ENCODE measurements at regions not wholly inside any gene's neighbourhood (a gene's known extent, or its start where the extent isn't known, plus 50 kb on each side); places are given as distances from the start of the nearest gene placed in this dataset.
"Not testable (repeated sequence)": the region's sequence is repeated elsewhere in the genome, so short reads cannot be mapped to it uniquely, and the experiment has no call there.

GRCh38 chr16:29136916-29137315, 152.1 kb downstream of the LAT start:
- H3K27me3 Mint-ChIP-seq (ENCODE audit: low read depth in 3 of 3); H3K9me3 ChIP-seq (replicated peaks in 1 of 2; ENCODE audit: control insufficient read depth in 1 of 2, insufficient read depth in 1 of 2, low read length in 2 of 2); intact Hi-C loops (cut with micrococcal nuclease); H4K20me1 ChIP-seq (ENCODE audit: insufficient read depth, low read length); H3K4me3 Mint-ChIP-seq; H3K27me3 ChIP-seq (ENCODE audit: control insufficient read depth in 2 of 2, insufficient read depth in 2 of 2, low read length in 2 of 2); H3K27ac ChIP-seq (ENCODE audit: low read depth in 1 of 2, low read length in 2 of 2); H3K4me3 ChIP-seq (replicated peaks in 1 of 3; ENCODE audit: low read depth in 2 of 3, low read length in 3 of 3); H3K9me3 Mint-ChIP-seq; H3K79me2 ChIP-seq (ENCODE audit: insufficient read depth, low read length); H3K4me1 Mint-ChIP-seq; H2AFZ ChIP-seq (ENCODE audit: insufficient read depth, low read depth, low read length, poor library complexity, severe bottlenecking); H3K4me1 ChIP-seq (ENCODE audit: control insufficient read depth in 1 of 2, insufficient read depth in 2 of 2, low read length in 2 of 2); H3K9ac ChIP-seq (ENCODE audit: insufficient read depth, low read length, poor library complexity, severe bottlenecking); H3K4me2 ChIP-seq (replicated peaks; ENCODE audit: extremely low read depth, low read length, poor library complexity, severe bottlenecking): not testable (repeated sequence)
- DNase-seq, result peak in 1 of 3 donors; percentile 1
- H3K36me3 Mint-ChIP-seq, result peaks cover 35 to 75% of the 10 kb centered on the region in 2 donors
- 95% methylated on average over 7 of the region's 8 CpGs for WGBS (ENCODE audit: insufficient coverage)
- peak overlapping the region in 1 of 7 donors; percentile 33 for H3K27ac Mint-ChIP-seq
- peaks cover 16 to 25% of the 10 kb centered on the region in 2 donors for H3K36me3 ChIP-seq (replicated peaks in 1 of 2; ENCODE audit: control insufficient read depth in 1 of 2, insufficient read depth in 2 of 2, low read length in 2 of 2)

GRCh38 chr16:29136046-29136696, 151.3 kb downstream of the LAT start:
- intact Hi-C loops (cut with micrococcal nuclease); H3K4me3 Mint-ChIP-seq; H3K9me3 Mint-ChIP-seq: not testable (repeated sequence)

GRCh38 chr16:29135098-29135497, 150.2 kb downstream of the LAT start:
- Mint-ChIP-seq H3K27ac (peak overlapping the region in 3 of 7 donors; percentile 55 to 85 (median 80)), H3K36me3 (peaks cover 30 to 60% of the 10 kb centered on the region in 2 donors)
- H3K4me3 Mint-ChIP-seq; H3K9ac ChIP-seq (ENCODE audit: insufficient read depth, low read length, poor library complexity, severe bottlenecking); H4K20me1 ChIP-seq (ENCODE audit: insufficient read depth, low read length); H3K4me1 ChIP-seq (ENCODE audit: control insufficient read depth in 1 of 2, insufficient read depth in 2 of 2, low read length in 2 of 2); H3K27me3 ChIP-seq (ENCODE audit: control insufficient read depth in 2 of 2, insufficient read depth in 2 of 2, low read length in 2 of 2); intact Hi-C loops (cut with micrococcal nuclease); H3K9me3 Mint-ChIP-seq; H2AFZ ChIP-seq (ENCODE audit: insufficient read depth, low read depth, low read length, poor library complexity, severe bottlenecking); H3K79me2 ChIP-seq (ENCODE audit: insufficient read depth, low read length); H3K4me2 ChIP-seq (replicated peaks; ENCODE audit: extremely low read depth, low read length, poor library complexity, severe bottlenecking); H3K27me3 Mint-ChIP-seq (ENCODE audit: low read depth in 3 of 3); H3K4me3 ChIP-seq (replicated peaks in 1 of 3; ENCODE audit: low read depth in 2 of 3, low read length in 3 of 3); H3K9me3 ChIP-seq (replicated peaks in 1 of 2; ENCODE audit: control insufficient read depth in 1 of 2, insufficient read depth in 1 of 2, low read length in 2 of 2); H3K4me1 Mint-ChIP-seq: not testable (repeated sequence)
- DNase-seq, result peak in 1 of 3 donors; percentile 35
- peak overlapping the region in 1 of 2 donors; percentile 20 for H3K27ac ChIP-seq (ENCODE audit: low read depth in 1 of 2, low read length in 2 of 2)
- H3K36me3 ChIP-seq (replicated peaks in 1 of 2; ENCODE audit: control insufficient read depth in 1 of 2, insufficient read depth in 2 of 2, low read length in 2 of 2), result peaks cover 18 to 28% of the 10 kb centered on the region in 2 donors
- 100% methylated on average over 1 of the region's 6 CpGs for WGBS (ENCODE audit: insufficient coverage)

More at GRCh38 chr16:29136046-29136696, 151.3 kb downstream of the LAT start:
- H3K27me3 Mint-ChIP-seq (ENCODE audit: low read depth in 3 of 3); H4K20me1 ChIP-seq (ENCODE audit: insufficient read depth, low read length); H3K9ac ChIP-seq (ENCODE audit: insufficient read depth, low read length, poor library complexity, severe bottlenecking); H3K27me3 ChIP-seq (ENCODE audit: control insufficient read depth in 2 of 2, insufficient read depth in 2 of 2, low read length in 2 of 2); H3K4me3 ChIP-seq (replicated peaks in 1 of 3; ENCODE audit: low read depth in 2 of 3, low read length in 3 of 3); H3K4me2 ChIP-seq (replicated peaks; ENCODE audit: extremely low read depth, low read length, poor library complexity, severe bottlenecking); H3K9me3 ChIP-seq (replicated peaks in 1 of 2; ENCODE audit: control insufficient read depth in 1 of 2, insufficient read depth in 1 of 2, low read length in 2 of 2); H3K4me1 ChIP-seq (ENCODE audit: control insufficient read depth in 1 of 2, insufficient read depth in 2 of 2, low read length in 2 of 2); H3K27ac ChIP-seq (ENCODE audit: low read depth in 1 of 2, low read length in 2 of 2); H3K79me2 ChIP-seq (ENCODE audit: insufficient read depth, low read length); H3K4me1 Mint-ChIP-seq; H2AFZ ChIP-seq (ENCODE audit: insufficient read depth, low read depth, low read length, poor library complexity, severe bottlenecking): not testable (repeated sequence)
- peak in 1 of 3 donors; percentile 2 for DNase-seq
- peaks cover 35 to 71% of the 10 kb centered on the region in 2 donors for H3K36me3 Mint-ChIP-seq
- peaks cover 11 to 26% of the 10 kb centered on the region in 2 donors for H3K36me3 ChIP-seq (replicated peaks in 1 of 2; ENCODE audit: control insufficient read depth in 1 of 2, insufficient read depth in 2 of 2, low read length in 2 of 2)
- peak overlapping the region in 1 of 7 donors; percentile 54 for H3K27ac Mint-ChIP-seq
- WGBS (ENCODE audit: insufficient coverage), result 100% methylated on average over 1 of the region's 4 CpGs

- peaks cover 18% of the 10 kb centered on the region for H3K4me1 Mint-ChIP-seq
- peaks cover 21 to 49% of the 10 kb centered on the region in 2 donors for H3K36me3 Mint-ChIP-seq
- H3K4me3 Mint-ChIP-seq; H3K27me3 ChIP-seq (ENCODE audit: control insufficient read depth in 2 of 2, insufficient read depth in 2 of 2, low read length in 2 of 2); H4K20me1 ChIP-seq (ENCODE audit: insufficient read depth, low read length); intact Hi-C loops (cut with micrococcal nuclease); H3K4me2 ChIP-seq (replicated peaks; ENCODE audit: extremely low read depth, low read length, poor library complexity, severe bottlenecking); H2AFZ ChIP-seq (ENCODE audit: insufficient read depth, low read depth, low read length, poor library complexity, severe bottlenecking); H3K4me3 ChIP-seq (replicated peaks in 1 of 3; ENCODE audit: low read depth in 2 of 3, low read length in 3 of 3); H3K79me2 ChIP-seq (ENCODE audit: insufficient read depth, low read length); H3K9ac ChIP-seq (ENCODE audit: insufficient read depth, low read length, poor library complexity, severe bottlenecking); H3K27ac ChIP-seq (ENCODE audit: low read depth in 1 of 2, low read length in 2 of 2); H3K27me3 Mint-ChIP-seq (ENCODE audit: low read depth in 3 of 3); H3K9me3 Mint-ChIP-seq; DNase-seq; H3K9me3 ChIP-seq (replicated peaks in 1 of 2; ENCODE audit: control insufficient read depth in 1 of 2, insufficient read depth in 1 of 2, low read length in 2 of 2): not testable (repeated sequence)
- peak overlapping the region in 1 of 7 donors; percentile 22 for H3K27ac Mint-ChIP-seq
- H3K4me1 ChIP-seq (ENCODE audit: control insufficient read depth in 1 of 2, insufficient read depth in 2 of 2, low read length in 2 of 2), result peaks cover 14 to 15% of the 10 kb centered on the region in 2 donors
- peaks cover 9 to 18% of the 10 kb centered on the region in 2 donors for H3K36me3 ChIP-seq (replicated peaks in 1 of 2; ENCODE audit: control insufficient read depth in 1 of 2, insufficient read depth in 2 of 2, low read length in 2 of 2)
- 95% methylated on average over 7 of the region's 25 CpGs for WGBS (ENCODE audit: insufficient coverage)
Observed at GRCh38 chr16:29133681-29134430, 149.0 kb downstream of the LAT start.
